Mesendoderm (in vitro differentiated cells): ENCODE measurements at regions not wholly inside any gene's neighbourhood (a gene's known extent, or its start where the extent isn't known, plus 50 kb on each side); places are given as distances from the start of the nearest gene placed in this dataset.

Experiments
- DNase-seq: peaks from one replicate; pipeline ENCODE4 v3.0.0; 2013
- H2AK5ac ChIP-seq: 2 replicates; pipeline ENCODE4 v1.6.1; 2013; ENCODE audit warnings: low read length, inconsistent platforms
- H2BK120ac ChIP-seq: 2 replicates; pipeline ENCODE4 v1.6.1; 2013; ENCODE audit warnings: low read depth, mild to moderate bottlenecking, low read length, moderate library complexity, mixed read lengths
- H2BK15ac ChIP-seq: replicated peaks from 2 replicates; pipeline ENCODE4 v1.6.1; 2013; ENCODE audit warnings: low read depth, mild to moderate bottlenecking, moderate library complexity
- H2BK5ac ChIP-seq: 2 replicates; pipeline ENCODE4 v1.6.1; 2013; ENCODE audit warnings: low read length, inconsistent platforms
- H3K18ac ChIP-seq: 2 replicates; pipeline ENCODE4 v1.6.1; 2013; ENCODE audit warnings: mild to moderate bottlenecking, low read length, mixed read lengths
- H3K23ac ChIP-seq: one replicate; pipeline ENCODE4 v1.6.1; 2013; ENCODE audit warnings: low read length
- H3K27ac ChIP-seq: 2 replicates; pipeline ENCODE4 v1.5.1; 2013; ENCODE audit warnings: low read depth, mild to moderate bottlenecking, inconsistent platforms, low read length, moderate library complexity
- H3K27me3 ChIP-seq: 2 replicates; pipeline ENCODE4 v1.6.1; 2013; ENCODE audit warnings: low read length, control low read depth, mild to moderate bottlenecking, inconsistent platforms; ENCODE audit not compliant: insufficient read depth, poor library complexity
- H3K36me3 ChIP-seq: 2 replicates; pipeline ENCODE4 v1.6.1; 2013; ENCODE audit warnings: low read length, inconsistent platforms; ENCODE audit not compliant: control insufficient read depth, insufficient read depth
- H3K4ac ChIP-seq: one replicate; pipeline ENCODE4 v1.6.1; 2013; ENCODE audit warnings: low read depth, mild to moderate bottlenecking, low read length, moderate library complexity
- H3K4me1 ChIP-seq: 2 replicates; pipeline ENCODE4 v1.6.1; 2013; ENCODE audit warnings: low read depth, low read length, inconsistent platforms; ENCODE audit not compliant: control insufficient read depth
- H3K4me2 ChIP-seq: 2 replicates; pipeline ENCODE4 v1.6.1; 2013; ENCODE audit warnings: low read length
- H3K4me3 ChIP-seq: 2 replicates; pipeline ENCODE4 v1.5.1; 2013; ENCODE audit warnings: mild to moderate bottlenecking, low read length
- H3K56ac ChIP-seq: one replicate; pipeline ENCODE4 v1.6.1; 2013; ENCODE audit warnings: low read length
- H3K79me1 ChIP-seq: 2 replicates; pipeline ENCODE4 v1.6.1; 2013; ENCODE audit warnings: low read length, inconsistent platforms
- H3K79me2 ChIP-seq: 2 replicates; pipeline ENCODE4 v1.6.1; 2013; ENCODE audit warnings: mild to moderate bottlenecking, low read length; ENCODE audit not compliant: control insufficient read depth, insufficient read depth
- H3K9ac ChIP-seq: 2 replicates; pipeline ENCODE4 v1.6.1; 2013; ENCODE audit warnings: low read length, inconsistent platforms
- H4K5ac ChIP-seq: one replicate; pipeline ENCODE4 v1.6.1; 2013; ENCODE audit warnings: low read length
- H4K8ac ChIP-seq: one replicate; pipeline ENCODE4 v1.6.1; 2013; ENCODE audit warnings: low read depth, mild to moderate bottlenecking, control low read depth, low read length, moderate library complexity
- WGBS: extraction: QIAGEN DNeasy Blood & Tissue Kit; methylation state at CpG from one replicate; pipeline ENCODE4 v1.1.7; 2013; ENCODE audit warnings: low lambda C conversion rate, missing lambda C conversion rate; ENCODE audit not compliant: insufficient coverage; ENCODE audit errors: extremely low coverage; 5-methylcytosine and 5-hydroxymethylcytosine counted together

- Histone ChIP-seq H3K79me2 (no peaks in the 10 kb centered on the region), H4K5ac (peak overlapping the region; percentile 40), H2BK15ac (no peak overlapping the region), H3K18ac (no peak overlapping the region), H3K9ac (peak overlapping the region; percentile 17), H3K79me1 (no peaks in the 10 kb centered on the region), H3K27me3 (no peaks in the 10 kb centered on the region), H2BK5ac (peak overlapping the region; percentile 94), H4K8ac (no peak overlapping the region), H3K36me3 (no peaks in the 10 kb centered on the region), H3K4me3 (no peak overlapping the region), H3K27ac (peak overlapping the region; percentile 61), H3K4me1 (peaks cover 44% of the 10 kb centered on the region), H3K56ac (peak overlapping the region; percentile 83), H2BK120ac (no peak overlapping the region), H3K23ac (peak overlapping the region; percentile 35), H3K4me2 (no peak overlapping the region), H2AK5ac (peak overlapping the region; percentile 96), H3K4ac (peak overlapping the region; percentile 22)
- peak; percentile 87 for DNase-seq
- whole genome bisulfite sequencing, result no CpG with 5 or more reads among the region's 18 CpGs
Observed at GRCh38 chr11:116073854-116074837, 569.9 kb upstream of the CADM1 start.

- Histone ChIP-seq H2AK5ac (peak overlapping the region; percentile 99), H3K27me3 (no peaks in the 10 kb centered on the region), H2BK15ac (no peak overlapping the region), H4K8ac (no peak overlapping the region), H2BK5ac (peak overlapping the region; percentile 96), H3K79me2 (no peaks in the 10 kb centered on the region), H4K5ac (no peak overlapping the region), H3K79me1 (no peaks in the 10 kb centered on the region), H3K36me3 (no peaks in the 10 kb centered on the region), H3K56ac (peak overlapping the region; percentile 83), H3K9ac (peak overlapping the region; percentile 30), H3K18ac (peak overlapping the region; percentile 19), H3K4me3 (no peak overlapping the region), H3K23ac (peak overlapping the region; percentile 81), H2BK120ac (no peak overlapping the region), H3K4me2 (no peak overlapping the region), H3K4me1 (peaks cover 44% of the 10 kb centered on the region), H3K27ac (no peak overlapping the region), H3K4ac (peak overlapping the region; percentile 75)
- WGBS, result no CpG with 5 or more reads among the region's 16 CpGs
- peak; percentile 60 for DNase-seq
Observed at GRCh38 chr11:116072601-116073410, 568.6 kb upstream of the CADM1 start.

- no peak overlapping the region for H3K4me3 ChIP-seq
- no CpG with 5 or more reads among the region's 4 CpGs for WGBS
- H2BK120ac ChIP-seq, result peak overlapping the region; percentile 6
- H3K56ac ChIP-seq, result peak overlapping the region; percentile 51
- no peak overlapping the region for H3K27ac ChIP-seq
- DNase-seq, result peak; percentile 71
- no peaks in the 10 kb centered on the region for H3K79me1 ChIP-seq
- H4K8ac ChIP-seq, result no peak overlapping the region
- no peaks in the 10 kb centered on the region for H3K79me2 ChIP-seq
- peak overlapping the region; percentile 6 for H3K9ac ChIP-seq
- no peaks in the 10 kb centered on the region for H3K36me3 ChIP-seq
- H2BK5ac ChIP-seq, result peak overlapping the region; percentile 96
- H4K5ac ChIP-seq, result no peak overlapping the region
- no peaks in the 10 kb centered on the region for H3K27me3 ChIP-seq
- no peak overlapping the region for H3K23ac ChIP-seq
- H2BK15ac ChIP-seq, result no peak overlapping the region
- H3K4me2 ChIP-seq, result no peak overlapping the region
- peak overlapping the region; percentile 64 for H3K18ac ChIP-seq
- peaks cover 44% of the 10 kb centered on the region for H3K4me1 ChIP-seq
- peak overlapping the region; percentile 94 for H2AK5ac ChIP-seq
- peak overlapping the region; percentile 75 for H3K4ac ChIP-seq
Observed at GRCh38 chr11:116072133-116072532, 567.9 kb upstream of the CADM1 start.

- no CpG with 5 or more reads among the region's 6 CpGs for WGBS
- Histone ChIP-seq H2BK5ac (peak overlapping the region; percentile 93), H3K79me1 (no peaks in the 10 kb centered on the region), H4K5ac (peak overlapping the region; percentile 96), H3K27me3 (no peaks in the 10 kb centered on the region), H3K23ac (no peak overlapping the region), H3K4me1 (peaks cover 44% of the 10 kb centered on the region), H2AK5ac (peak overlapping the region; percentile 55), H3K4me2 (no peak overlapping the region), H3K56ac (peak overlapping the region; percentile 51), H4K8ac (peak overlapping the region; percentile 39), H3K79me2 (no peaks in the 10 kb centered on the region), H2BK120ac (peak overlapping the region; percentile 5), H3K36me3 (no peaks in the 10 kb centered on the region), H3K4ac (peak overlapping the region; percentile 91), H3K18ac (peak overlapping the region; percentile 64), H2BK15ac (no peak overlapping the region), H3K9ac (peak overlapping the region; percentile 6), H3K4me3 (no peak overlapping the region), H3K27ac (no peak overlapping the region)
- DNase-seq, result no peak
Observed at GRCh38 chr11:116071241-116071640, 567.0 kb upstream of the CADM1 start.

- Histone ChIP-seq H3K27ac (peak overlapping the region; percentile 61), H2BK15ac (no peak overlapping the region), H3K23ac (no peak overlapping the region), H3K56ac (peak overlapping the region; percentile 77), H3K4ac (peak overlapping the region; percentile 84), H4K5ac (peak overlapping the region; percentile 33), H3K27me3 (no peaks in the 10 kb centered on the region), H3K18ac (peak overlapping the region; percentile 63), H3K4me2 (no peak overlapping the region), H3K79me1 (no peaks in the 10 kb centered on the region), H4K8ac (no peak overlapping the region), H2BK5ac (peak overlapping the region; percentile 96), H3K36me3 (no peaks in the 10 kb centered on the region), H3K79me2 (no peaks in the 10 kb centered on the region), H3K9ac (no peak overlapping the region), H2AK5ac (peak overlapping the region; percentile 77), H3K4me1 (peaks cover 44% of the 10 kb centered on the region), H2BK120ac (peak overlapping the region; percentile 49), H3K4me3 (no peak overlapping the region)
- WGBS, result no CpG with 5 or more reads among the region's 4 CpGs
- DNase-seq, result peak; percentile 78
Observed at GRCh38 chr11:116070520-116070919, 566.3 kb upstream of the CADM1 start.
